ENCODE measurements at regions not wholly inside any gene's neighbourhood (a gene's known extent, or its start where the extent isn't known, plus 50 kb on each side); places are given as distances from the start of the nearest gene placed in this dataset.

DNA sequence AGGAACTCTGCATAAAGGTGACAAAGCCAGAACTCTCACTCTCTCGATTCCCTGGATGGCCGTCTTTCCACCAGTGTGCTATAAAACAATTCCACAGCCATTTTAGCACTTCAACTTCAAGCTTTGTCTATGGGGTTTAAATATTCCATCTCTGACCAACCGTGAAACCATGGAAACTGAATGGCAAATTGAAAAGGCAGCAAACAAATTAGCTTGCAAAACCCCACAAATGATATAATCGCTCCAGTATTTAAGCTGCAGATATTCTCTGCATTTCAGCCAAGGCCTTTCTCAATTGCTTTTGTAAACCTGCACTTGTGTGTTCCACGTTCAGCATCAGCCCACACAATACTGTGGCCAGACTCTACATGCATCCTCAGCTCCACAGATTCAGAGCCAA, 131.7 kb upstream of the ISX start:
- Mint-ChIP-seq H3K36me3 (ENCODE audit: low read depth) (no peaks in the 10 kb centered on the region), H3K4me1 (ENCODE audit: low read depth) (no peaks in the 10 kb centered on the region), H3K27ac (no peak overlapping the region), H3K9me3 (peaks cover 8% of the 10 kb centered on the region), H3K4me3 (no peak overlapping the region), H3K27me3 (peaks cover 5% of the 10 kb centered on the region)
- intact Hi-C loops (cut with micrococcal nuclease), result no loop called here
- no peak for ATAC-seq
- no peak for TF ChIP-seq CTCF (IDR thresholded peaks at IDR 0.05)
- ChIA-PET CTCF (interaction anchor here (0.9 kb wide), 1 partner anchor 217 kb away, joined by 3 read pairs; no protein-coding TSS in a partner anchor), POLR2A (interaction anchor here (0.6 to 1.0 kb wide), 2 partner anchors 9 to 41 kb away, joined by 3 to 4 read pairs; no protein-coding TSS in a partner anchor)
- no peak for DNase-seq

DNA sequence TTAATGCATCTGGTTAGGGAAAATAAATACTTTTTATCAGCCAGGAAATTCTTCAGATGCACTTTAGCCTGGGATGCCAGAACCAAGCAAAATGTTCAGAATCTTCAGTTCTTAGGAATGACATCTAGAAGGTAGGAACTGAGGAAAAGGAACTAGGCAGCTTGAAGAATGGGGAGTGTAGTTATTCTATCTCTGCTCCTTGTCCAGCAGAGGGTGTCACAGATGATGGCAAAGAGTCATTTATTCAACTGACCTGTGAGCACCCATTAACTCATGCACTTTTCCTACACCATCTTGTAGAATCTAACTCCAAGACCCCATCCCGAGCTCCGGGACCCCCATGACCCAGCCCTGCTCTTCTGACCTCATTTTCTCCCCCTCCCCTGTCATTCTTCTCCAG, 122.1 kb upstream of the ISX start:
- Mint-ChIP-seq H3K36me3 (ENCODE audit: low read depth) (no peaks in the 10 kb centered on the region), H3K27me3 (peaks cover 5% of the 10 kb centered on the region), H3K4me1 (ENCODE audit: low read depth) (no peaks in the 10 kb centered on the region), H3K9me3 (peaks cover 1% of the 10 kb centered on the region), H3K27ac (no peak overlapping the region), H3K4me3 (no peak overlapping the region)
- intact Hi-C loops (cut with micrococcal nuclease), result no loop called here
- no peak for TF ChIP-seq CTCF (IDR thresholded peaks at IDR 0.05)
- ATAC-seq, result no peak
- no peak for DNase-seq
- ChIA-PET CTCF (interaction anchor here (0.7 kb wide), 1 partner anchor 205 kb away, joined by 3 read pairs; no protein-coding TSS in a partner anchor), POLR2A (interaction anchor here (0.8 kb wide), 1 partner anchor 10 kb away, joined by 3 read pairs; no protein-coding TSS in a partner anchor)

GRCh38 chr22:34946339-34946985, 119.5 kb upstream of the ISX start:
- Mint-ChIP-seq H3K36me3 (ENCODE audit: low read depth) (no peaks in the 10 kb centered on the region), H3K4me1 (ENCODE audit: low read depth) (no peaks in the 10 kb centered on the region), H3K27ac (no peak overlapping the region), H3K4me3 (no peak overlapping the region), H3K27me3 (peaks cover 2% of the 10 kb centered on the region), H3K9me3 (no peaks in the 10 kb centered on the region)
- intact Hi-C loops (cut with micrococcal nuclease), result no loop called here
- ATAC-seq (no peak), DNase-seq (no peak)
- CTCF ChIA-PET, result no interaction called here
- POLR2A ChIA-PET, result no interaction called here
- no peak for TF ChIP-seq CTCF (IDR thresholded peaks at IDR 0.05)

DNA sequence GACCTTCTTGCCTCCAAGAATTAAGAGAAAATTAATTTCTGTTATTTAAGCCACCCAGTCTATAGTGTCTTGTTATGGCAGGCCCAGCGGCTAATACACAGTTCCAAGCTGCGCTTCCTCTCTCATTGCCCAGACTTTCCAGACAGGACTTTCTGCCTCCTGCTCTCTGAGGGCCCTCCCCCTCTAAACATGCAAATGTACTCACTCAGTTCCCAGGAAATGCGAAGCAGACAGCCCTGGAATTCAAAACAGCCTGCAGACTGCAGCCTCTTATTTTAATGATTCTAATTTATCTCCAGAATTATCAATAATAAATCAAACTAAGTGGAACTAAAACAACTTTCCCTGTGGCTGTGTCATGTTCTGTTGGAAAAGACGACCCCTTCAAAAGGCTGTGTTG, 115.5 kb upstream of the ISX start:
- Mint-ChIP-seq H3K4me1 (ENCODE audit: low read depth) (no peaks in the 10 kb centered on the region), H3K9me3 (no peaks in the 10 kb centered on the region), H3K27ac (no peak overlapping the region), H3K27me3 (peaks cover 2% of the 10 kb centered on the region), H3K4me3 (no peak overlapping the region), H3K36me3 (ENCODE audit: low read depth) (no peaks in the 10 kb centered on the region)
- DNase-seq, result no peak
- ChIA-PET CTCF (no interaction called here), POLR2A (no interaction called here)
- ATAC-seq, result no peak
- TF ChIP-seq CTCF (IDR thresholded peaks at IDR 0.05), result no peak
- intact Hi-C loops (cut with micrococcal nuclease), result no loop called here

DNA sequence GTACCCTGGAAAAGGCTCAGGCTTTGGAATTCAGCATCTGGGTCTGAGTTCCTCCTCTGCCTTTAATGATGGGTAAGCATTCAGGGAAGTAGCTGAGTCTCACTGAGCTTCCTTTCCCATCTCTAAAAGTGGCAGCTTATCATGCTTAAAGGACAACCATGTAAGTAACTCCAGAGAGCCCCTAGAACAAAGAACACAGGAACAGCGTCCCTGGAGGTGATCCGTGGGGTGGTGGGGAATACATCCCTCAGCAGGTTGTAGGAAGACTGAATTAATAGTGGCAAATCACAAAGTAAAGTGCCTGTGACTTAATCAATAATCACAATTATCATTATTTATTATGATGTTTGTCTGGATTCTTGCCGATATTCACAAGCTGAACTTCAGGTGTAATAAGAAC, 114.7 kb upstream of the ISX start:
- intact Hi-C loops (cut with micrococcal nuclease), result no loop called here
- Mint-ChIP-seq H3K9me3 (no peaks in the 10 kb centered on the region), H3K4me3 (no peak overlapping the region), H3K27me3 (peaks cover 2% of the 10 kb centered on the region), H3K4me1 (ENCODE audit: low read depth) (no peaks in the 10 kb centered on the region), H3K36me3 (ENCODE audit: low read depth) (no peaks in the 10 kb centered on the region), H3K27ac (no peak overlapping the region)
- POLR2A ChIA-PET, result no interaction called here
- no peak for TF ChIP-seq CTCF (IDR thresholded peaks at IDR 0.05)
- ATAC-seq (no peak), DNase-seq (no peak)
- CTCF ChIA-PET, result no interaction called here
